GM21825 (cell line): ENCODE measurements at regions not wholly inside any gene's neighbourhood (a gene's known extent, or its start where the extent isn't known, plus 50 kb on each side); places are given as distances from the start of the nearest gene placed in this dataset.
A peak's percentile ranks its signal among the peaks of the same experiment; 100 is the strongest.

ENCODE experiments used
- ATAC-seq: cut with Tn5 transposase; IDR thresholded peaks from one replicate; pipeline ENCODE4 v1.9.1; 2021; ENCODE audit warnings: mild to moderate bottlenecking, moderate library complexity; ENCODE audit not compliant: unreplicated experiment

- ATAC-seq: no peak
Measured at GRCh38 chr2:42108852-42109251, 60.3 kb upstream of the EML4 start.

GRCh38 chr2:42109959-42110640, 59.1 kb upstream of the EML4 start:
- ATAC-seq: no peak

GRCh38 chr2:42110641-42111322, 58.4 kb upstream of the EML4 start:
- no peak for ATAC-seq

- ATAC-seq: no peak
Measured at GRCh38 chr2:42112418-42112817, 56.7 kb upstream of the EML4 start.

- no peak for ATAC-seq
Measured at GRCh38 chr2:42113452-42113851, 55.7 kb upstream of the EML4 start.

GRCh38 chr2:42114091-42114490, 55.1 kb upstream of the EML4 start:
- ATAC-seq: no peak

GRCh38 chr2:42115588-42115987, 53.6 kb upstream of the EML4 start:
- ATAC-seq: no peak

GRCh38 chr2:42116195-42117181, 52.7 kb upstream of the EML4 start:
- ATAC-seq: no peak

GRCh38 chr2:42117182-42117579, 52.0 kb upstream of the EML4 start:
- ATAC-seq: no peak

GRCh38 chr2:42117923-42118753, 51.0 kb upstream of the EML4 start:
- peak; percentile 75 for ATAC-seq

GRCh38 chr2:42118754-42119569, 50.2 kb upstream of the EML4 start:
- no peak for ATAC-seq
